Tibial nerve (tissue), 4 donors: ENCODE measurements at regions not wholly inside any gene's neighbourhood (a gene's known extent, or its start where the extent isn't known, plus 50 kb on each side); places are given as distances from the start of the nearest gene placed in this dataset.

Experiments used
- EP300 ChIP-seq, 2 donors: sonication (generic); formaldehyde crosslinking; IDR thresholded peaks; one replicate each; pipeline ENCODE4 v1.6.1; 2017; ENCODE audit warnings: antibody characterized with exemption in 2 of 2, mild to moderate bottlenecking in 1 of 2
- POLR2A ChIP-seq, 2 donors: fragments of 450-650 bp; IDR thresholded peaks; one replicate each; pipeline ENCODE4 v1.6.1; 2017; ENCODE audit warnings: antibody characterized with exemption in 2 of 2, mild to moderate bottlenecking in 2 of 2, moderate library complexity in 2 of 2
- TF ChIP-seq, protein P1 (sequence below), 5 experiments: fragments of 200-600 bp in 3 of 5; fragments of 450-650 bp in 2 of 5; sonication (generic) in 3 of 5; IDR thresholded peaks; one replicate each; pipeline ENCODE4 v1.5.1; 2016 to 2019; ENCODE audit warnings: antibody characterized with exemption in 5 of 5, mild to moderate bottlenecking in 3 of 5, moderate library complexity in 2 of 5

DNA sequence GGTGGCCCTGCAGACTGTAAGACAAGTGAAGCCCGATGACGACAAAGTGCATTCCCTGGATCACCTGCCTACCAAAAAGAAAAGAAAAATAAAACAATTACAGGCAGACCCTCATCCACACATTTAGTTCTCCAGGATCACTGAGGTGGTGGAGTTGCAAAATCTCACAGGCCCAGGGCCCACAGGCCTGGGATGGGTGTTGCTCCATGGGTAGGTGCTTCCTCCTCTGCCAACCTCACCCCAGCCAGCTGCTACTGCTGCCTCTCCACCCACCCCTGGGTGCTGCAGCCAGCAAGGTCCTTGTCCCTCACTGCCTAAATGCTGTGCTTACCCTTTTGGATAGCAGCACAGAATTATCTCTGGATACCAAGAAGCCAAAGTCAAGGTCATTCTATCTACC lies 146.4 kb upstream of the GALNT2 start:
- TF ChIP-seq, protein P1, sequence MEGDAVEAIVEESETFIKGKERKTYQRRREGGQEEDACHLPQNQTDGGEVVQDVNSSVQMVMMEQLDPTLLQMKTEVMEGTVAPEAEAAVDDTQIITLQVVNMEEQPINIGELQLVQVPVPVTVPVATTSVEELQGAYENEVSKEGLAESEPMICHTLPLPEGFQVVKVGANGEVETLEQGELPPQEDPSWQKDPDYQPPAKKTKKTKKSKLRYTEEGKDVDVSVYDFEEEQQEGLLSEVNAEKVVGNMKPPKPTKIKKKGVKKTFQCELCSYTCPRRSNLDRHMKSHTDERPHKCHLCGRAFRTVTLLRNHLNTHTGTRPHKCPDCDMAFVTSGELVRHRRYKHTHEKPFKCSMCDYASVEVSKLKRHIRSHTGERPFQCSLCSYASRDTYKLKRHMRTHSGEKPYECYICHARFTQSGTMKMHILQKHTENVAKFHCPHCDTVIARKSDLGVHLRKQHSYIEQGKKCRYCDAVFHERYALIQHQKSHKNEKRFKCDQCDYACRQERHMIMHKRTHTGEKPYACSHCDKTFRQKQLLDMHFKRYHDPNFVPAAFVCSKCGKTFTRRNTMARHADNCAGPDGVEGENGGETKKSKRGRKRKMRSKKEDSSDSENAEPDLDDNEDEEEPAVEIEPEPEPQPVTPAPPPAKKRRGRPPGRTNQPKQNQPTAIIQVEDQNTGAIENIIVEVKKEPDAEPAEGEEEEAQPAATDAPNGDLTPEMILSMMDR (IDR thresholded peaks at IDR 0.05), result no peak
- TF ChIP-seq POLR2A (IDR thresholded peaks at IDR 0.05) (no peak), EP300 (IDR thresholded peaks at IDR 0.05) (no peak)
